ENCODE measurements at regions not wholly inside any gene's neighbourhood (a gene's known extent, or its start where the extent isn't known, plus 50 kb on each side); places are given as distances from the start of the nearest gene placed in this dataset.

- Mint-ChIP-seq H3K27me3 (no peaks in the 10 kb centered on the region), H3K27ac (no peak overlapping the region), H3K4me3 (no peak overlapping the region), H3K36me3 (ENCODE audit: low read depth) (no peaks in the 10 kb centered on the region), H3K4me1 (ENCODE audit: low read depth) (no peaks in the 10 kb centered on the region), H3K9me3 (no peaks in the 10 kb centered on the region)
- DNase-seq (no peak), ATAC-seq (no peak)
- TF ChIP-seq CTCF (IDR thresholded peaks at IDR 0.05) = no peak
- POLR2A ChIA-PET = no interaction called here
- intact Hi-C loops (cut with micrococcal nuclease) = no loop called here
- CTCF ChIA-PET = no interaction called here
These were observed 859.1 kb downstream of the MAT2B start for GRCh38 chr5:164364237-164365208.

- Mint-ChIP-seq H3K27ac (no peak overlapping the region), H3K4me3 (no peak overlapping the region), H3K9me3 (no peaks in the 10 kb centered on the region), H3K27me3 (no peaks in the 10 kb centered on the region), H3K36me3 (ENCODE audit: low read depth) (no peaks in the 10 kb centered on the region), H3K4me1 (ENCODE audit: low read depth) (no peaks in the 10 kb centered on the region)
- no peak for ATAC-seq
- intact Hi-C loops (cut with micrococcal nuclease) = no loop called here
- no peak for TF ChIP-seq CTCF (IDR thresholded peaks at IDR 0.05)
- POLR2A ChIA-PET = no interaction called here
- DNase-seq = no peak
- CTCF ChIA-PET = no interaction called here
These were observed 865.4 kb downstream of the MAT2B start for GRCh38 chr5:164370841-164371240.

- H3K36me3 Mint-ChIP-seq (ENCODE audit: low read depth) = no peaks in the 10 kb centered on the region
- no peak overlapping the region for H3K4me3 Mint-ChIP-seq
- no peak for DNase-seq
- ChIA-PET POLR2A (no interaction called here), CTCF (no interaction called here)
- H3K4me1 Mint-ChIP-seq (ENCODE audit: low read depth) = no peaks in the 10 kb centered on the region
- no peak overlapping the region for H3K27ac Mint-ChIP-seq
- TF ChIP-seq CTCF (IDR thresholded peaks at IDR 0.05) = no peak
- no peaks in the 10 kb centered on the region for H3K9me3 Mint-ChIP-seq
- no peak for ATAC-seq
- no peaks in the 10 kb centered on the region for H3K27me3 Mint-ChIP-seq
- intact Hi-C loops (cut with micrococcal nuclease) = no loop called here
These were observed 867.5 kb downstream of the MAT2B start for GRCh38 chr5:164372892-164373291.

- H3K9me3 Mint-ChIP-seq = peaks cover 1% of the 10 kb centered on the region
- no peaks in the 10 kb centered on the region for H3K27me3 Mint-ChIP-seq
- no peaks in the 10 kb centered on the region for H3K36me3 Mint-ChIP-seq (ENCODE audit: low read depth)
- H3K4me3 Mint-ChIP-seq = no peak overlapping the region
- DNase-seq (no peak), ATAC-seq (no peak)
- ChIA-PET CTCF (no interaction called here), POLR2A (no interaction called here)
- no peaks in the 10 kb centered on the region for H3K4me1 Mint-ChIP-seq (ENCODE audit: low read depth)
- no peak overlapping the region for H3K27ac Mint-ChIP-seq
- intact Hi-C loops (cut with micrococcal nuclease) = no loop called here
- TF ChIP-seq CTCF (IDR thresholded peaks at IDR 0.05) = no peak
These were observed 868.5 kb downstream of the MAT2B start for GRCh38 chr5:164373876-164374275.

- TF ChIP-seq CTCF (IDR thresholded peaks at IDR 0.05) = no peak
- ChIA-PET CTCF (no interaction called here), POLR2A (no interaction called here)
- DNase-seq (no peak), ATAC-seq (no peak)
- Mint-ChIP-seq H3K9me3 (peaks cover 1% of the 10 kb centered on the region), H3K27ac (no peak overlapping the region), H3K27me3 (no peaks in the 10 kb centered on the region), H3K4me3 (no peak overlapping the region), H3K36me3 (ENCODE audit: low read depth) (no peaks in the 10 kb centered on the region), H3K4me1 (ENCODE audit: low read depth) (no peaks in the 10 kb centered on the region)
- intact Hi-C loops (cut with micrococcal nuclease) = no loop called here
These were observed 869.6 kb downstream of the MAT2B start for GRCh38 chr5:164375051-164375450.

Data from activated CD8-positive, alpha-beta T cell treated with anti-CD3 and anti-CD28 coated beads for 36 hours (primary cell).